KMS-11 (cell line): ENCODE measurements at regions not wholly inside any gene's neighbourhood (a gene's known extent, or its start where the extent isn't known, plus 50 kb on each side); places are given as distances from the start of the nearest gene placed in this dataset.

Experiments used
- H2AFZ ChIP-seq: fragments of 200-600 bp; sonication (generic); 2 replicates; pipeline ENCODE4 v1.6.1; 2016; ENCODE audit warnings: antibody characterized with exemption, mixed run types, low read depth
- H3K27ac ChIP-seq: fragments of 200-600 bp; sonication (generic); 2 replicates; pipeline ENCODE4 v1.6.1; 2016; ENCODE audit warnings: mild to moderate bottlenecking, mixed run types
- H3K27me3 ChIP-seq: fragments of 200-600 bp; sonication (generic); 2 replicates; pipeline ENCODE4 v1.6.1; 2017; ENCODE audit warnings: mild to moderate bottlenecking, low read depth, mixed run types, moderate library complexity; ENCODE audit not compliant: insufficient read depth
- H3K36me3 ChIP-seq: fragments of 200-600 bp; sonication (generic); 2 replicates; pipeline ENCODE4 v1.6.1; 2017; ENCODE audit warnings: mild to moderate bottlenecking, mixed run types; ENCODE audit not compliant: insufficient read depth
- H3K4me1 ChIP-seq: fragments of 200-600 bp; sonication (generic); 2 replicates; pipeline ENCODE4 v1.6.1; 2016; ENCODE audit warnings: mild to moderate bottlenecking, low read depth, mixed run types; ENCODE audit not compliant: poor library complexity, severe bottlenecking
- H3K4me2 ChIP-seq: fragments of 200-600 bp; sonication (generic); 2 replicates; pipeline ENCODE4 v1.7.0; 2016; ENCODE audit warnings: mild to moderate bottlenecking, mixed run types
- H3K4me3 ChIP-seq: fragments of 200-600 bp; sonication (generic); IDR thresholded peaks from 2 replicates; pipeline ENCODE4 v1.6.1; 2017; ENCODE audit warnings: low read depth, low read length, mixed read lengths; ENCODE audit not compliant: insufficient read depth
- H3K79me2 ChIP-seq: fragments of 200-600 bp; sonication (generic); 2 replicates; pipeline ENCODE4 v1.6.1; 2016; ENCODE audit warnings: low read depth, mixed run types; ENCODE audit not compliant: insufficient read depth
- H3K9ac ChIP-seq: fragments of 200-600 bp; sonication (generic); 2 replicates; pipeline ENCODE4 v1.6.1; 2016; ENCODE audit warnings: mild to moderate bottlenecking, mixed run types
- H4K20me1 ChIP-seq: fragments of 200-600 bp; sonication (generic); 2 replicates; pipeline ENCODE4 v1.6.1; 2016; ENCODE audit warnings: mild to moderate bottlenecking, mixed run types; ENCODE audit not compliant: insufficient read depth
- TF ChIP-seq, protein P1 (sequence below): fragments of 200-600 bp; sonication (generic); conservative IDR thresholded peaks from 2 replicates; pipeline ENCODE4 v1.6.1; 2017; ENCODE audit warnings: low read depth, mild to moderate bottlenecking, antibody characterized with exemption, low read length, moderate library complexity, mixed read lengths

GRCh38 chr5:125865166-125865815, 557.9 kb upstream of the GRAMD2B start:
- Histone ChIP-seq H2AFZ (no peak overlapping the region), H3K9ac (no peak overlapping the region), H3K4me1 (no peaks in the 10 kb centered on the region), H3K36me3 (no peaks in the 10 kb centered on the region), H4K20me1 (no peaks in the 10 kb centered on the region), H3K4me3 (no peak overlapping the region), H3K27ac (no peak overlapping the region), H3K27me3 (no peaks in the 10 kb centered on the region), H3K4me2 (no peak overlapping the region), H3K79me2 (no peaks in the 10 kb centered on the region)
- TF ChIP-seq, protein P1, sequence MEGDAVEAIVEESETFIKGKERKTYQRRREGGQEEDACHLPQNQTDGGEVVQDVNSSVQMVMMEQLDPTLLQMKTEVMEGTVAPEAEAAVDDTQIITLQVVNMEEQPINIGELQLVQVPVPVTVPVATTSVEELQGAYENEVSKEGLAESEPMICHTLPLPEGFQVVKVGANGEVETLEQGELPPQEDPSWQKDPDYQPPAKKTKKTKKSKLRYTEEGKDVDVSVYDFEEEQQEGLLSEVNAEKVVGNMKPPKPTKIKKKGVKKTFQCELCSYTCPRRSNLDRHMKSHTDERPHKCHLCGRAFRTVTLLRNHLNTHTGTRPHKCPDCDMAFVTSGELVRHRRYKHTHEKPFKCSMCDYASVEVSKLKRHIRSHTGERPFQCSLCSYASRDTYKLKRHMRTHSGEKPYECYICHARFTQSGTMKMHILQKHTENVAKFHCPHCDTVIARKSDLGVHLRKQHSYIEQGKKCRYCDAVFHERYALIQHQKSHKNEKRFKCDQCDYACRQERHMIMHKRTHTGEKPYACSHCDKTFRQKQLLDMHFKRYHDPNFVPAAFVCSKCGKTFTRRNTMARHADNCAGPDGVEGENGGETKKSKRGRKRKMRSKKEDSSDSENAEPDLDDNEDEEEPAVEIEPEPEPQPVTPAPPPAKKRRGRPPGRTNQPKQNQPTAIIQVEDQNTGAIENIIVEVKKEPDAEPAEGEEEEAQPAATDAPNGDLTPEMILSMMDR: no peak

DNA sequence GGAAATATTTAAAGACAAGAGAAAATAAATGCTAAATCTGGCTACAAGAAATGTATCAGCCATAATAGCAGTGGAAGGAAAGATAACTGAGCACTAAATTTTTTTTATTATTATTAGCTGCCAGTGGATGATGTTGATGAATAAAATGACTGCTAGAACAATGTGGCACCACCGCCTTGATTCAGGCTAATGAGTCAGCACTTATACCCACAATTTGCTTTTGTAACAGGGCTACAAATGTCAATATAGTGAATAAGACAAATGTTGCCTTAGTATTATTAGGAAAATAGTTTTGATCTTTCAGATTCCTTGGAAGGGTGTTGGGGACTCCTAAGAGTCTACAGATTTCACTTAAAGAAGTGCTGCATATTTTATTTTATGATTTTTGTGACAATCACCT, 555.2 kb upstream of the GRAMD2B start:
- no peak overlapping the region for H3K27ac ChIP-seq
- TF ChIP-seq, protein P1: no peak
- H3K27me3 ChIP-seq: no peaks in the 10 kb centered on the region
- no peak overlapping the region for H3K9ac ChIP-seq
- H4K20me1 ChIP-seq: no peaks in the 10 kb centered on the region
- H3K4me1 ChIP-seq: no peaks in the 10 kb centered on the region
- H3K4me2 ChIP-seq: no peak overlapping the region
- H3K4me3 ChIP-seq: no peak overlapping the region
- no peaks in the 10 kb centered on the region for H3K36me3 ChIP-seq
- no peak overlapping the region for H2AFZ ChIP-seq
- H3K79me2 ChIP-seq: no peaks in the 10 kb centered on the region

DNA sequence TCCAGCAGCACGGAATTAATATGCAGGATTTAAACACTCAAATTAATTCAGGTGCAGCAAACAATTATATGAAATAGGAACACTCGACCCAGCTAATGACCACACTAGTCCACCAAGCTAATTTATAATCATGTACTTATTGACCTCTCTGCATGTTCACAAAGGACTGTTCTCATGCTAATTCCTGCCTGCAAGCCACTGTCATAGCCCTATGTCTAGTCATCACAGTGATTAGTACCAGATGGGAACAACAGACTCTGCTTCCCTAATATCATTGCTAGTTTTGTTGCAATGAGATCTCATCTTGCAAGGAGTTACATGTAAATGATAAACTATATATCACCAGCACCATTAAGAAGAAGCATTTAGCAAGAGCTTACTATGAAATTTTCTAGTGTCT, 553.0 kb upstream of the GRAMD2B start:
- H3K27me3 ChIP-seq: no peaks in the 10 kb centered on the region
- no peak overlapping the region for H3K4me3 ChIP-seq
- no peak overlapping the region for H3K27ac ChIP-seq
- TF ChIP-seq, protein P1: no peak
- H3K9ac ChIP-seq: no peak overlapping the region
- no peaks in the 10 kb centered on the region for H4K20me1 ChIP-seq
- no peak overlapping the region for H3K4me2 ChIP-seq
- H3K79me2 ChIP-seq: no peaks in the 10 kb centered on the region
- H3K36me3 ChIP-seq: no peaks in the 10 kb centered on the region
- no peak overlapping the region for H2AFZ ChIP-seq
- no peaks in the 10 kb centered on the region for H3K4me1 ChIP-seq

DNA sequence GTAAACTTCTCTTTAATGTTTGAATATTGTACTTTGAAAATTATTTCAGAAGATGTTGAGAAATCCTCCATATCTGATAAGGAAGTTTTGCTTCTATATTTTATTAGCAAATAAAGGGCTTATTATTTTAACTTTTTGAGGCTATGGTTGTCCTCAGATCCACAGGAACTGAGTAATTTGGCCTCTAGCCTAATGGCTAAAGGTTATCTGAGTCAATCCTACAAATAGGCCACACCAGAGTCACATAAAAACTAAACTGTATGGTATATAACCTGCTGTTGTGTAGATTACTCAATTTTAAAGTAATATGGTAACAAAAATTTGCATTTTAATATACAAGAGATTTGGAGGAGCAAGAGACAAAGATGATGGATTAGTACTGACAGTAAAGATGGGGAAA, 549.2 kb upstream of the GRAMD2B start:
- no peaks in the 10 kb centered on the region for H3K79me2 ChIP-seq
- H3K4me1 ChIP-seq: no peaks in the 10 kb centered on the region
- H3K36me3 ChIP-seq: no peaks in the 10 kb centered on the region
- H4K20me1 ChIP-seq: no peaks in the 10 kb centered on the region
- TF ChIP-seq, protein P1: no peak
- H3K4me2 ChIP-seq: no peak overlapping the region
- no peak overlapping the region for H2AFZ ChIP-seq
- H3K27me3 ChIP-seq: no peaks in the 10 kb centered on the region
- H3K4me3 ChIP-seq: no peak overlapping the region
- no peak overlapping the region for H3K9ac ChIP-seq
- no peak overlapping the region for H3K27ac ChIP-seq
